Progenitor cell of endocrine pancreas (in vitro differentiated cells): ENCODE measurements at regions not wholly inside any gene's neighbourhood (a gene's known extent, or its start where the extent isn't known, plus 50 kb on each side); places are given as distances from the start of the nearest gene placed in this dataset.

Source experiments
- DNase-seq: peaks from one replicate; pipeline ENCODE4 v3.0.0; 2021; ENCODE audit warnings: low spot score; ENCODE audit not compliant: unreplicated experiment
- H3K27ac Mint-ChIP-seq: 2 replicates; pipeline ENCODE4 v1.8.0; 2021; ENCODE audit warnings: mild to moderate bottlenecking, moderate library complexity, mixed read lengths
- H3K27me3 Mint-ChIP-seq: 2 replicates; pipeline ENCODE4 v1.8.0; 2021; ENCODE audit warnings: mixed read lengths
- H3K36me3 Mint-ChIP-seq: 2 replicates; pipeline ENCODE4 v1.8.0; 2022; ENCODE audit warnings: mixed read lengths; ENCODE audit not compliant: insufficient read depth
- H3K4me1 Mint-ChIP-seq: 2 replicates; pipeline ENCODE4 v1.8.0; 2021; ENCODE audit warnings: low read depth, mixed read lengths
- H3K4me3 Mint-ChIP-seq: 2 replicates; pipeline ENCODE4 v1.8.0; 2021; ENCODE audit warnings: low read depth, mild to moderate bottlenecking, moderate library complexity, mixed read lengths
- H3K9me3 Mint-ChIP-seq: 2 replicates; pipeline ENCODE4 v1.8.0; 2021; ENCODE audit warnings: low read depth, mixed read lengths
- TF ChIP-seq, protein P1 (sequence below): fragments of 200-600 bp; sonication (generic); IDR thresholded peaks from one replicate; pipeline ENCODE4 v1.5.0; 2021; ENCODE audit warnings: antibody characterized with exemption, mild to moderate bottlenecking; ENCODE audit not compliant: unreplicated experiment

DNA sequence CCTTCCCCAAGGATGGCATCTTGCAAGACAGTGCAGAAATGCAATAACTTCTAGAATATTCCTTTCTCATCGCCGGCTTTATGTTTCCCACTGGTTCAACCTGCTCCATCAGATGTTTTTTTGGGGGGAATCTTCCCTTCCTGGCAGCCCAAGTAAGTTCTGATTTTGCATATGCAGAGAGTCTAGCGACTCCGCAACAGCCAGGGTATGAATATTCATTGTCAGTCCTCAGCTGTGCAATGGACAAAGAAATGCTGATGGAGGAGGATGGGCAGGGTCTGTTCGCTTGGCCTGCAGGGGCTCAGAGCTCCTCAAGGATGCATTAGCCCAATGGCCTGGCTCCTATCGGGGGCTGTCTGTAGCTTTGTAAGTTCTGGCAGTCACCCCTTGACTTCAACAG, 358.8 kb upstream of the CCL2 start:
- no peak for DNase-seq
- Mint-ChIP-seq H3K36me3 (no peaks in the 10 kb centered on the region), H3K27me3 (peaks cover 7% of the 10 kb centered on the region), H3K27ac (no peak overlapping the region), H3K9me3 (no peaks in the 10 kb centered on the region), H3K4me1 (no peaks in the 10 kb centered on the region), H3K4me3 (no peak overlapping the region)
- TF ChIP-seq, protein P1, sequence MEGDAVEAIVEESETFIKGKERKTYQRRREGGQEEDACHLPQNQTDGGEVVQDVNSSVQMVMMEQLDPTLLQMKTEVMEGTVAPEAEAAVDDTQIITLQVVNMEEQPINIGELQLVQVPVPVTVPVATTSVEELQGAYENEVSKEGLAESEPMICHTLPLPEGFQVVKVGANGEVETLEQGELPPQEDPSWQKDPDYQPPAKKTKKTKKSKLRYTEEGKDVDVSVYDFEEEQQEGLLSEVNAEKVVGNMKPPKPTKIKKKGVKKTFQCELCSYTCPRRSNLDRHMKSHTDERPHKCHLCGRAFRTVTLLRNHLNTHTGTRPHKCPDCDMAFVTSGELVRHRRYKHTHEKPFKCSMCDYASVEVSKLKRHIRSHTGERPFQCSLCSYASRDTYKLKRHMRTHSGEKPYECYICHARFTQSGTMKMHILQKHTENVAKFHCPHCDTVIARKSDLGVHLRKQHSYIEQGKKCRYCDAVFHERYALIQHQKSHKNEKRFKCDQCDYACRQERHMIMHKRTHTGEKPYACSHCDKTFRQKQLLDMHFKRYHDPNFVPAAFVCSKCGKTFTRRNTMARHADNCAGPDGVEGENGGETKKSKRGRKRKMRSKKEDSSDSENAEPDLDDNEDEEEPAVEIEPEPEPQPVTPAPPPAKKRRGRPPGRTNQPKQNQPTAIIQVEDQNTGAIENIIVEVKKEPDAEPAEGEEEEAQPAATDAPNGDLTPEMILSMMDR: no peak

DNA sequence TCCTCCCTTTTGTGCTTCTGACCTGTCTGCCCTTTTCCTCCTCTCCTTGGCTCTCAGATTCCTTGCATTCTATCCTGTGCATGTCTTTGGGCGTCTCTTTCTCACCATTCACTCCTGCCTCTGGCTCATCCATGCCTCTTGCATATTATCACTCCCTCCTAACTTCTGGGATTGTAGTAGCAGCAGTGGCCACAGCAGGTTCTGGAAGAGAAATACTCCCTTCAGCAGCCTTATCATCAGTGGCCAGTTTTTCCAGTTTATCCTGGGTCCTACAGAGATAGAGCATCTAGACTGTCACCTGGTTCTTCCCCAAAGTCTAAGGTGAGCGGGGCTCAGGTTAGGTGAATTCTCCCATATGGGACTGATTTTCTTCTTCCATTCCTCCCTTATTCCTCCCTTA, 354.0 kb upstream of the CCL2 start:
- TF ChIP-seq, protein P1: no peak
- DNase-seq: no peak
- Mint-ChIP-seq H3K27ac (no peak overlapping the region), H3K36me3 (no peaks in the 10 kb centered on the region), H3K4me3 (no peak overlapping the region), H3K9me3 (no peaks in the 10 kb centered on the region), H3K4me1 (no peaks in the 10 kb centered on the region), H3K27me3 (peaks cover 4% of the 10 kb centered on the region)

DNA sequence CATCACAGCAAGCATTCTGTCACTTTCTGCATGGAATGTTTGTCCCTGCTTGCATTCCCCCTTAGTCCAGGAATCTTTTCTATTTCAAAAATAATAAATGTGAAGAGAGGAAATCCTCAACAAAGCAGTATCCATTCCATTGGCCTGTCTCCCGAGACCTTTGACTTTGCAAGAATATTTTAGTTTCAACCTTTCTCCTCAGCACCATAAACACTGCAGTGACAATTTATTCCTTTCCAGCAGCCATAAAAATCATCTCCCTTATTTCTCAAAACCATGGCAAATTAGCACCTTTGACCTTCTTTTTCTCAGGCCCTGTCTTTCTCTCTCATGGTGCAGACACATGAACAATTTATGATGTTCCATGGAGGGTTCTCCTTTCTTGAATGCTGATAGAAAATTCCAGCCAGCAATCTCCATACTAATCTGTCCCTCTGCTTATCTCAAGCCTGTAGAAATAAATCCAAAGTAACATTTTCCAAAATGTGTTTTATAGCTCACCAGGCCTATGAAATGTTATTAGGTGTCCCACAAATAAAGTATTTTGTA, 352.1 kb upstream of the CCL2 start:
- H3K27me3 Mint-ChIP-seq: peaks cover 4% of the 10 kb centered on the region
- no peaks in the 10 kb centered on the region for H3K4me1 Mint-ChIP-seq
- no peaks in the 10 kb centered on the region for H3K9me3 Mint-ChIP-seq
- TF ChIP-seq, protein P1: no peak
- no peak overlapping the region for H3K4me3 Mint-ChIP-seq
- no peak overlapping the region for H3K27ac Mint-ChIP-seq
- no peak for DNase-seq
- no peaks in the 10 kb centered on the region for H3K36me3 Mint-ChIP-seq

DNA sequence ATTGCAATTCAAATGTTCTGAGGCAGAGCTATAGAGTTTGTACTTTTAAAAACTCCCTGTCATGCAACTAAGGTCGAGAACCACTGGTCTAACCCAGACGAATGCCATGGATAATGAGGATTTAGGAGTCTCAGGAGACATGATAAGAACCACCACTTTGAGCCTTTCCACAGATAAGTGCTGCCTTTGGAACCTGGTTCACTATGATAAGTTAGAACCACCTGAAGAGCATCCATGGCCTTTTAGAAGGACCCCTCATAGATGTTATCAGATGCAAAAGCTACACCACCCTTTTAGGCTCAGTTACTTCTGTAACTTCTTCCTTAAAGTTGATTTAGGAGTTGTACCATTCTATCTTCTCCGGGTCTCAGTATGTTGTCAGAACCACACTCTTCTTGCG, 350.6 kb upstream of the CCL2 start:
- H3K4me1 Mint-ChIP-seq: no peaks in the 10 kb centered on the region
- H3K36me3 Mint-ChIP-seq: no peaks in the 10 kb centered on the region
- no peak for DNase-seq
- H3K4me3 Mint-ChIP-seq: no peak overlapping the region
- peaks cover 4% of the 10 kb centered on the region for H3K27me3 Mint-ChIP-seq
- no peaks in the 10 kb centered on the region for H3K9me3 Mint-ChIP-seq
- no peak overlapping the region for H3K27ac Mint-ChIP-seq
- TF ChIP-seq, protein P1: no peak

DNA sequence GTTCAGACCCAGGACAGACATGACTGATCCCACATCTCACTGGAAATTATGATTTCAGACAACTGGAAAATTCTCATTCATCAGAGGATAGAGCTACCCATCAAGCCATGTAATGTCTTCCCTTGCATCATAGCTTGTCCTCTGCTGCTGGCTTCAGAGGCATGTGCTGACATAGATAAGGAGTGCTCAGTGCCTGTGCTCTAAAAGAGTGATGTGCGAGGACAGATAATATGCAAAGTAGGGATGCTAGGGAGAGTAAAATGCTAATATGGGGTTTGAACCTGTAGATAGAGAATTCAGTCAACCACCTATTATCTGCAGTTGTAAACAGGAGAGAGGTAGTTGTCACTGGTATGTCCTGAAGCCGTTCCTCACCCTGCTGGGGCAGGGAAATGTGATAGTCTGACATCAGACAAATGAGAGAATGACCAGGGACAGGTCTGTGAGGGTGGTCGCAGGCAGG, 349.7 kb upstream of the CCL2 start:
- no peaks in the 10 kb centered on the region for H3K4me1 Mint-ChIP-seq
- peaks cover 4% of the 10 kb centered on the region for H3K27me3 Mint-ChIP-seq
- no peak overlapping the region for H3K4me3 Mint-ChIP-seq
- TF ChIP-seq, protein P1: no peak
- no peak overlapping the region for H3K27ac Mint-ChIP-seq
- no peaks in the 10 kb centered on the region for H3K36me3 Mint-ChIP-seq
- H3K9me3 Mint-ChIP-seq: no peaks in the 10 kb centered on the region
- DNase-seq: no peak
